Activated naive CD8-positive, alpha-beta T cell (primary cell): ENCODE measurements at regions not wholly inside any gene's neighbourhood (a gene's known extent, or its start where the extent isn't known, plus 50 kb on each side); places are given as distances from the start of the nearest gene placed in this dataset.

ENCODE experiments used
- H3K27ac Mint-ChIP-seq: one replicate; pipeline ENCODE4 v1.8.0; 2021; ENCODE audit warnings: mixed read lengths
- H3K27me3 Mint-ChIP-seq: one replicate; pipeline ENCODE4 v1.8.0; 2021; ENCODE audit warnings: mixed read lengths
- H3K36me3 Mint-ChIP-seq: one replicate; pipeline ENCODE4 v1.8.0; 2021; ENCODE audit warnings: mixed read lengths
- H3K4me1 Mint-ChIP-seq: one replicate; pipeline ENCODE4 v1.8.0; 2021; ENCODE audit warnings: low read depth, mixed read lengths
- H3K4me3 Mint-ChIP-seq: one replicate; pipeline ENCODE4 v1.8.0; 2021; ENCODE audit warnings: mild to moderate bottlenecking, mixed read lengths
- H3K9me3 Mint-ChIP-seq: one replicate; pipeline ENCODE4 v1.8.0; 2021; ENCODE audit warnings: low read depth, mixed read lengths

DNA sequence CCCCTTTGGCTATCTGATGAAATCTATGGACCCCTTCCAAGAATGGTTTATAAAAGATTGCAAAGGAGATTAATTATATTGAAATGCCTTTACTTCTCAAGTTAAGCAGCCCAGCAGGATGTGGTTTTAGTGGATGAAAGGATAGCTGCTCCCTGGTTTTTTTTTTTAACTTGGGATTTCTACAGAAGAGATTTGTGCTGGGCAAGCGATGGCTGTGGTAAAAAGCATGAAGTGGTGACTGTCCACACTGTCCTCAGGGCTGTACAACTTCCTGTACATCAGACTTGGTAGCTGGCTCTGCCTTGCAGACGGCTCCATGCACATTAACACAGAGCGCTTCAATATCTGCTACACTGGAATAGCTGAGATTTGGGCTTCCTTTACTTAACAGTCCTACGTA lies 321.7 kb downstream of the DHX15 start:
- Mint-ChIP-seq H3K9me3 (no peaks in the 10 kb centered on the region), H3K27ac (no peak overlapping the region), H3K27me3 (peaks cover 4% of the 10 kb centered on the region), H3K4me1 (no peaks in the 10 kb centered on the region), H3K4me3 (no peak overlapping the region), H3K36me3 (no peaks in the 10 kb centered on the region)

GRCh38 chr4:24262084-24262483 lies 322.3 kb downstream of the DHX15 start:
- Mint-ChIP-seq H3K36me3 (no peaks in the 10 kb centered on the region), H3K9me3 (no peaks in the 10 kb centered on the region), H3K4me3 (no peak overlapping the region), H3K4me1 (no peaks in the 10 kb centered on the region), H3K27ac (no peak overlapping the region), H3K27me3 (peaks cover 4% of the 10 kb centered on the region)

- Mint-ChIP-seq H3K27ac (no peak overlapping the region), H3K4me1 (no peaks in the 10 kb centered on the region), H3K9me3 (no peaks in the 10 kb centered on the region), H3K36me3 (no peaks in the 10 kb centered on the region), H3K4me3 (no peak overlapping the region), H3K27me3 (peaks cover 4% of the 10 kb centered on the region)
Measured at GRCh38 chr4:24260923-24261564, 323.3 kb downstream of the DHX15 start.

DNA sequence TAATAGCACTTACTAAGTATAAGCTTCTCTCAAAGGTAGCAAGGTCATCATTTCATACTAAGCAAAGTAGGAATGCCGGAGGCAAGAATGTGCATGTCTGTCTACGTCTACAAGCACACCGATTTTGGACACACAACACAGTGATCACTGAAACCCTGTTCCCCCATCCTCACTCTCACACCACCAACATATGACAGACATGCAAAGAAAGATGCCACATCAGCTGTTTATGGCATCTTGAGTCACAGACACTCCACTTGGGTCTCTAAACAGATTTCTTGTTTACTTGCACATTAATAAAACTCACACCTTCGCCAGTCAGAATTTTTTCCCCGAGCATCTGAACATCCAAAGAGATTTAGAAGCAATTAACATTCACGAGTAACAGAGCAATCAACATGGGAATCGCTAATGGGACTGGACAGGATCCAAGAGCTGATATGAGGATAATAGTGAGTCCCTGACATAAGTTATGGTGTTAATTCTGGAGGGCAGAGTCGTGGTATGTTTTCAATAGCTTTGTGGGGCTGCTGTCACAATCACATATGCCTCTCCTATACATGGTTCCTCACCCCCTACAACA lies 324.1 kb downstream of the DHX15 start:
- Mint-ChIP-seq H3K27me3 (peaks cover 2% of the 10 kb centered on the region), H3K4me3 (no peak overlapping the region), H3K36me3 (no peaks in the 10 kb centered on the region), H3K9me3 (no peaks in the 10 kb centered on the region), H3K27ac (no peak overlapping the region), H3K4me1 (no peaks in the 10 kb centered on the region)

DNA sequence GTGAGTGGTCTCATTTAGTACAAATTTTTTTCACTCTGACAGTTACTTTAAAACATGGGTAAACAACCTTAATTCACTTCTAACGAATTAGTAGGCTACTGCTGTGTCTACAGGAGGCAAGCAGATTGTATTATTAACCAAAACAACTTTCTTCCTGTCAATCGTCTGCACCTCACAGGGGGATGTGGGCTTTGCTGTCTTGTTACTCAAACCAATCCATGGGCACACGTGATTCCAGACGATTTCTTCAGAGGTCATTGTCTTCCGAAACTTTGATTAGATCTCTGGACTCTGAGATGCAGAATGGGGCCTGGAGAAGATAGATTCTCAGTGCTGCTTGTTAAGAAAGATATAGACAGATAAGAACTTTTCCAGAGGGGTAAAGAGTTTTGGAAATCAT lies 327.8 kb downstream of the DHX15 start:
- H3K27me3 Mint-ChIP-seq: peaks cover 3% of the 10 kb centered on the region
- no peak overlapping the region for H3K4me3 Mint-ChIP-seq
- H3K36me3 Mint-ChIP-seq: no peaks in the 10 kb centered on the region
- H3K9me3 Mint-ChIP-seq: no peaks in the 10 kb centered on the region
- no peaks in the 10 kb centered on the region for H3K4me1 Mint-ChIP-seq
- no peak overlapping the region for H3K27ac Mint-ChIP-seq

DNA sequence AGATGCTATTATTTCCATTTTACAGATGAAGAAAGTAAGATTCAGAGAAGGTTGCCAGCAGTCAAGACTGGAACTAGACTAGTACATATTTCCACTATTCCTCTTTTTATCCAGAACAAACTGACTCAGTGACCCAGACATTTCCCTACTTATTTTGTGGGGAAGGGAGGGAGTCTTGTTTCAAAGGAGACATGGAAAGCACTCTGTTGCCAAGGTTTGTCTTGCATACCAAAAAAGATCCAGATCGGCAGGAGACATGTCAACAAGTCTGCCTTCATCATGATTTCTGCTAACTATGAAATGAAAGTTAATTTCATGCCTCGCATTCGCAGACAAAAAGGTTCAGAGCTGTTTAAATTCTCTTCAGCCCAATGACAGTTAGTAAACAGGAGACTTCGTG lies 328.3 kb downstream of the DHX15 start:
- Mint-ChIP-seq H3K4me3 (no peak overlapping the region), H3K27ac (no peak overlapping the region), H3K9me3 (no peaks in the 10 kb centered on the region), H3K36me3 (no peaks in the 10 kb centered on the region), H3K4me1 (no peaks in the 10 kb centered on the region), H3K27me3 (peaks cover 3% of the 10 kb centered on the region)

- no peak overlapping the region for H3K4me3 Mint-ChIP-seq
- H3K9me3 Mint-ChIP-seq: no peaks in the 10 kb centered on the region
- H3K36me3 Mint-ChIP-seq: no peaks in the 10 kb centered on the region
- peaks cover 3% of the 10 kb centered on the region for H3K27me3 Mint-ChIP-seq
- no peaks in the 10 kb centered on the region for H3K4me1 Mint-ChIP-seq
- no peak overlapping the region for H3K27ac Mint-ChIP-seq
Measured at GRCh38 chr4:24252121-24252520, 332.2 kb downstream of the DHX15 start.

DNA sequence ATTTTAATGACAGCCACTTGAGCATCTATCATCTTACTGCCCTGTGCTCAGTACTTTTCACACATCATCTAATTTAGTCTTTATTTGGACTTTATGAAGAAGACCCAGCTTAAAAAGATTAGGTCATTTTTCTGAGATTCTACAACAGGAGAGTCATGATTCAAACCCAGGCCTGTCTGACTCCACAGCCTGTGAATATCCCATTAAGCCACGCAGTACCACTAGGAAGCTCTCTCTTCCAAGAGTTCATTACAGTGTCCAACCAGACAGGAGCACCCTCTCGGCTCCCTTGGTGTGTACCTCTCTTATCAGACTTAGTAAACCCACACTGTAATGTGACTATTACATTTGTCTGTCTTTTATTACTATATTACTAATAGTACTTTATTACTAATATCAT lies 332.8 kb downstream of the DHX15 start:
- Mint-ChIP-seq H3K36me3 (no peaks in the 10 kb centered on the region), H3K4me1 (no peaks in the 10 kb centered on the region), H3K9me3 (no peaks in the 10 kb centered on the region), H3K27me3 (peaks cover 3% of the 10 kb centered on the region), H3K27ac (no peak overlapping the region), H3K4me3 (no peak overlapping the region)

GRCh38 chr4:24249972-24250371 lies 334.4 kb downstream of the DHX15 start:
- no peak overlapping the region for H3K27ac Mint-ChIP-seq
- H3K4me3 Mint-ChIP-seq: no peak overlapping the region
- H3K9me3 Mint-ChIP-seq: no peaks in the 10 kb centered on the region
- peaks cover 3% of the 10 kb centered on the region for H3K27me3 Mint-ChIP-seq
- no peaks in the 10 kb centered on the region for H3K4me1 Mint-ChIP-seq
- H3K36me3 Mint-ChIP-seq: no peaks in the 10 kb centered on the region

GRCh38 chr4:24248674-24249630 lies 335.4 kb downstream of the DHX15 start:
- Mint-ChIP-seq H3K36me3 (no peaks in the 10 kb centered on the region), H3K27me3 (no peaks in the 10 kb centered on the region), H3K9me3 (no peaks in the 10 kb centered on the region), H3K4me1 (no peaks in the 10 kb centered on the region), H3K27ac (no peak overlapping the region), H3K4me3 (no peak overlapping the region)

DNA sequence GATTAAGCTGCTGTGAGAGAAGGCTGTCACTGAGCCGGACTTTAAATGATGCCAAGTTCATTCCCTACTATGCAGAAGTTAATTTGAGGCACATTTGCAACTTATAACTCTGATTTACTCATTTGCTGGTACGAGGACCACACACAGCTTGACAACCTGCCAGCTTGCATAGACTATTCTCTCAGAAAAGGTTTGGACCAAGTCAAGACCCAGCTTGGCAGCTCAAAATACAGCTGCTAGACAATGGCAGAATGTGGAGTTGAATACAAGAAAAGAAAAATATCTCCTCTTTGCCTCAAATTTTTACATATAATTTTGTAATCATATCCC lies 338.9 kb downstream of the DHX15 start:
- no peaks in the 10 kb centered on the region for H3K9me3 Mint-ChIP-seq
- no peak overlapping the region for H3K27ac Mint-ChIP-seq
- H3K27me3 Mint-ChIP-seq: peaks cover 7% of the 10 kb centered on the region
- no peaks in the 10 kb centered on the region for H3K36me3 Mint-ChIP-seq
- H3K4me1 Mint-ChIP-seq: no peaks in the 10 kb centered on the region
- H3K4me3 Mint-ChIP-seq: no peak overlapping the region

DNA sequence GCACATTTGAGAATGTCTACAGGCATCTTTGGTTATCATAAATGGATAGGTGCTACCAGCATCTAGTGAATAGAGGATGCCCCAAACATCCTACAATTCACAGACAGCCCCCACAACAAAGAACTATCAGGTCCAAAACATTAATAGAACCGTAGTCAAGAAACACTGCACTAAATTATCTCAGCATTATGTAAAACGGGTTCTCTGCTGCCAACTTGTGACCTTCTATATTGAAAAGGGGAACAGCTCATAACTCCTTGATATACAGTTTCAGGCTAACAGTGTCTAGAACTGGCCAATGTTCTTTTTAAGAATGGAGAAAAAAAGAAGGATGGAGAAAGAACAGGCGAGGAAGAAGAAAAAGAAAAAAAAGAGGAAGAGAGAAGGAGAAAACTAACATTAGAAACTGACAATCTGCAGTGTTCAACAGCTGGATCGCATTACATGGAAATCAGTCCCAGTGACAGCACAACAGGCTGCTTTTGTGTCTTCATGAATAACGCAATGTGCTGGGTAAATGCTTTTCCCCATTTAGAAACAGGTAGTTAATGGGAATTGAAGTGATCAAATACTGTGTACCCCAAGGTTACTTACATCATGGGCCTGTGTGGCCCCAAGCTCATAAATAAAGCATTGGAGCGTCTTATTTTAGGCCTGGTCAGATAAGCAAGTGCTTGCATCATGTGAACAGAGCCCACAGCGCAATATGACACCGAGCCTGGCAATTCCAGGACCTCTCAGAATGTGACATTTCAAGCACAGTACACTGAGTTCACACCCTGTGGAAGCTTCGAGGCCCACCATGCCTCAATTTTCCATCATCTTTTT lies 339.5 kb downstream of the DHX15 start:
- Mint-ChIP-seq H3K4me3 (no peak overlapping the region), H3K27me3 (peaks cover 7% of the 10 kb centered on the region), H3K4me1 (no peaks in the 10 kb centered on the region), H3K36me3 (no peaks in the 10 kb centered on the region), H3K9me3 (no peaks in the 10 kb centered on the region), H3K27ac (no peak overlapping the region)

- no peaks in the 10 kb centered on the region for H3K9me3 Mint-ChIP-seq
- H3K4me3 Mint-ChIP-seq: no peak overlapping the region
- no peak overlapping the region for H3K27ac Mint-ChIP-seq
- H3K4me1 Mint-ChIP-seq: no peaks in the 10 kb centered on the region
- peaks cover 7% of the 10 kb centered on the region for H3K27me3 Mint-ChIP-seq
- H3K36me3 Mint-ChIP-seq: no peaks in the 10 kb centered on the region
Measured at GRCh38 chr4:24243641-24244040, 340.7 kb downstream of the DHX15 start.

DNA sequence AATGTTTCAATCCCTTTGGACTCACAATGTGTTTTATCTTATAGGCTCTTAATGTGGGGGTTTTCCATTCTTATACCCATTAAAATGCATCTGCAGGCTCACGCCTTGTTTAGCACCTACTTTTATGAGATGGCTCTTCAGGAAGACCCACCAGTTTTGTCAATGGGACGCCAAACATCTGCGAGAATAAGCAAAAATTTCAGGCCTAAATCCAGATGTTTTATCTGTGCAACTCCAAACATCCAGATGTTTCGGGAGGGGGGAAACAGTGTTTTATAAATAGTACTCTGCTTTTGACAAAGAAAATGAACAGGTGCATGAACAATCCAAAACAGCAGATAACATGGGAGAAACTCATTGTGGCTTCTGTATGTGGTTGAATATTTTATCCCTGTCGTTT lies 342.8 kb downstream of the DHX15 start:
- Mint-ChIP-seq H3K4me1 (no peaks in the 10 kb centered on the region), H3K4me3 (no peak overlapping the region), H3K27ac (no peak overlapping the region), H3K27me3 (peaks cover 7% of the 10 kb centered on the region), H3K36me3 (no peaks in the 10 kb centered on the region), H3K9me3 (no peaks in the 10 kb centered on the region)

- H3K36me3 Mint-ChIP-seq: no peaks in the 10 kb centered on the region
- H3K27me3 Mint-ChIP-seq: peaks cover 7% of the 10 kb centered on the region
- H3K4me1 Mint-ChIP-seq: no peaks in the 10 kb centered on the region
- no peak overlapping the region for H3K4me3 Mint-ChIP-seq
- no peaks in the 10 kb centered on the region for H3K9me3 Mint-ChIP-seq
- no peak overlapping the region for H3K27ac Mint-ChIP-seq
Measured at GRCh38 chr4:24240655-24241054, 343.7 kb downstream of the DHX15 start.
